ENCODE measurements at regions not wholly inside any gene's neighbourhood (a gene's known extent, or its start where the extent isn't known, plus 50 kb on each side); places are given as distances from the start of the nearest gene placed in this dataset.

DNA sequence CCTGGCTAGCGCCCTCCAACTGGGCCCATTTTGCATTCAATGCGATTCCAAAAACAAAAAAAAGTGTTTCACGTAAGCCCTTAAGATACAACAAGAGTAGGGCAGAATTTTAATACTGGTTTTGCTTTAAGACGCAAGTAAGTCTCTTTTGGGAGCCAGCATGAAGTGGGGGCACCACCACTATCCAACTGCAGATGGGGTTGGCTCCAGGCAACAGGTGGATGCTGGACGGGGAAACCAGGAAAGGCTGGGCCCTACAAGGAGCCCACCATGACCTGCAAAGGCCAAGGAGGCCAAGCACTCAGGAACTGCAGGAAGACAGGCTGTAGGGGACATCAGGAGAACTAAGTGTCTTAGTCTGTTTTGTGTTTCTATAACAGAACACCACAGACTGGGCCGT is 86.5 kb upstream of the INSIG1 start:
- DNase-seq: no peak
- Histone ChIP-seq H3K4me1 (peaks cover 0 to 10% (median 9%) of the 10 kb centered on the region in 4 donors), H3K27ac (no peak overlapping the region), H3K27me3 (peaks cover 6 to 36% (median 17%) of the 10 kb centered on the region in 3 donors), H3K36me3 (no peaks in the 10 kb centered on the region), H3K4me3 (no peak overlapping the region), H3K9me3 (no peaks in the 10 kb centered on the region)
- 87 to 95% methylated on average over 6 of the region's 6 CpGs for WGBS, 2 donors
- intact Hi-C loops (cut with DNase I): no loop called here
- no peak for TF ChIP-seq POLR2A (IDR thresholded peaks at IDR 0.05)

DNA sequence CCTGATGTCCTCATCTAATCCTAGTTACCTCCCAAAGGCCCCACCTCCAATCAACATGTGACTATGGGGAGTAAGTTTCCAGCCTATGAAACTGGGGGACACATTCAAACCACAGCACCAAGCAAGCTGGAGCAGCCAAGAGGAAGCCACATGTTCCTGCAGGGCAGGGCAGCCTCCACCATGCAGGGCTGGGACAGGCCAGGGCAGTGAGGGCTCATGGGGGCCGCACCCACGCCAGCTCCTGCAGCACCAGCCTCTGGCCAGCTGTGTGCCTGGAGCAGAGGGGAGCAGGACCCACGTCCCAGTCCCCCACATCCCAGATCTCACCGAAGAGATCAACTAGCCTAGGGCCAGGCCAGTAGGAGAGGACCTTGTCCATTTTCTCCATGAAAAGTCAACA is 85.9 kb upstream of the INSIG1 start:
- H3K9me3 ChIP-seq: no peaks in the 10 kb centered on the region
- H3K27ac ChIP-seq: no peak overlapping the region
- TF ChIP-seq POLR2A (IDR thresholded peaks at IDR 0.05) (no peak), POLR2AphosphoS5 (IDR thresholded peaks at IDR 0.05) (no peak), EP300 (IDR thresholded peaks at IDR 0.05) (no peak)
- TF ChIP-seq, protein P1, sequence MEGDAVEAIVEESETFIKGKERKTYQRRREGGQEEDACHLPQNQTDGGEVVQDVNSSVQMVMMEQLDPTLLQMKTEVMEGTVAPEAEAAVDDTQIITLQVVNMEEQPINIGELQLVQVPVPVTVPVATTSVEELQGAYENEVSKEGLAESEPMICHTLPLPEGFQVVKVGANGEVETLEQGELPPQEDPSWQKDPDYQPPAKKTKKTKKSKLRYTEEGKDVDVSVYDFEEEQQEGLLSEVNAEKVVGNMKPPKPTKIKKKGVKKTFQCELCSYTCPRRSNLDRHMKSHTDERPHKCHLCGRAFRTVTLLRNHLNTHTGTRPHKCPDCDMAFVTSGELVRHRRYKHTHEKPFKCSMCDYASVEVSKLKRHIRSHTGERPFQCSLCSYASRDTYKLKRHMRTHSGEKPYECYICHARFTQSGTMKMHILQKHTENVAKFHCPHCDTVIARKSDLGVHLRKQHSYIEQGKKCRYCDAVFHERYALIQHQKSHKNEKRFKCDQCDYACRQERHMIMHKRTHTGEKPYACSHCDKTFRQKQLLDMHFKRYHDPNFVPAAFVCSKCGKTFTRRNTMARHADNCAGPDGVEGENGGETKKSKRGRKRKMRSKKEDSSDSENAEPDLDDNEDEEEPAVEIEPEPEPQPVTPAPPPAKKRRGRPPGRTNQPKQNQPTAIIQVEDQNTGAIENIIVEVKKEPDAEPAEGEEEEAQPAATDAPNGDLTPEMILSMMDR (IDR thresholded peaks at IDR 0.05): no peak
- H3K27me3 ChIP-seq: peaks cover 6 to 41% (median 17%) of the 10 kb centered on the region in 3 donors
- 90 to 95% methylated on average over 4 of the region's 4 CpGs for WGBS, 2 donors
- DNase-seq: no peak
- intact Hi-C loops (cut with DNase I): no loop called here
- no peak overlapping the region for H3K4me3 ChIP-seq
- no peaks in the 10 kb centered on the region for H3K36me3 ChIP-seq
- H3K4me1 ChIP-seq: peaks cover 0 to 10% (median 9%) of the 10 kb centered on the region in 4 donors

DNA sequence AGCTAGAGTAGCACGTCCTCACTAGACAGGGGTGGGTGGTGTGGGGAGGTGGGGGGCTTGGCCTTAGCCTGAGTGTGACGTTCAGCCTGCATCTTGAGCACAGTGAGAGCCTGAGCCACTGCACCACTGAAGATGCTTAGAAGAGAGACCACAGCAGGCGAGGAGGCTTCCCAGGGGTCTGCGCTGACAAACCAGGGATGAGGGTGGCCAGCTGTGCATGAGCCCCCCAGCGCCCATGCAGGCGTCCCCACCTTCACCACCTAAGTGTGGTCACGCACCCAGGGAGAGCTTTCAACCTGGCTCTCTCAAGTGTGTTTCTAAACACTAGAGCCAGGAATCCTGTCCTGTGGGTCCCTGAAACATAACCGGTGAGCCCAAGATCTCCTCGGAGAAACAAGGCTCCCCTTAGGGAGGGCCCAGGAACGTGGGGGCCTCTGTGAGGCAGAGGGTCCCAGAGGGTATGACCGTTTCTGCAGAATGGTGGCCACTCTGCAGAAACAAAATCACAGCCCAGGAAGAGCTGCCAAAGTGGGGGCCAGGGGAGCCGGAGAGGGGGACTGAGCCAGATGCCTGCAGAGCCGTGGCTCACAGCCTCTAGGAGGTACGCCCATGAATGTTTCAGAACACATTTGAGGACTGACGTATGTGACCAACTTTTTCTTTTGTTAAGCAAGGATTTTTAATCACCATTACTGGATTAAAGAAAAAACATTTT is 85.2 kb upstream of the INSIG1 start:
- no peak for DNase-seq
- no peak overlapping the region for H3K27ac ChIP-seq
- peaks cover 6 to 48% (median 20%) of the 10 kb centered on the region in 3 donors for H3K27me3 ChIP-seq
- intact Hi-C loops (cut with DNase I): no loop called here
- H3K36me3 ChIP-seq: no peaks in the 10 kb centered on the region
- no peaks in the 10 kb centered on the region for H3K9me3 ChIP-seq
- WGBS, 2 donors: 82 to 87% methylated on average over 15 of the region's 15 CpGs
- H3K4me3 ChIP-seq: no peak overlapping the region
- H3K4me1 ChIP-seq: peaks cover 0 to 10% (median 9%) of the 10 kb centered on the region in 4 donors
- TF ChIP-seq POLR2A (IDR thresholded peaks at IDR 0.05): no peak
- TF ChIP-seq, protein P1 (IDR thresholded peaks at IDR 0.05): no peak
- no peak for TF ChIP-seq EP300 (IDR thresholded peaks at IDR 0.05)
- TF ChIP-seq POLR2AphosphoS5 (IDR thresholded peaks at IDR 0.05): no peak

DNA sequence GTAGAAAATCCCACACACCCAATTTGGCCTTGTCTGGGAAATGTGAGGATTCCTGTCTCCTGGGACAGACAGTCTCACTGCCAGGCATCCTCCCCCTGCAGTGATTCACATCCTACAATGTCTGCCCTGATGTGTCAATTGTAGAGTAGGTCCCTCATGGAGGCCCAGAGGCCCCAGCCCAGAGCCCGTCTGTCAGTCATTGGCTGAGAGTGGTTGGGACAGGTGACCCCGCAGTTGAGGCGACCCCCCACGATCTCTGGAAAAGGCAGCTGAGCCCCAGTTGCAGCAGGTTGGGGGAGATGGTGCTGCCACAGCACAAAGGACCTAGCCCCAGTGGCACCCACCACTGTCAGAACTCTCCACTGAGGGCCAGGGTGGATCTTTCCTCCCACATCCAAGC is 84.3 kb upstream of the INSIG1 start:
- H3K9me3 ChIP-seq: no peaks in the 10 kb centered on the region
- no peak overlapping the region for H3K4me3 ChIP-seq
- no peak overlapping the region for H3K27ac ChIP-seq
- peaks cover 6 to 55% (median 20%) of the 10 kb centered on the region in 3 donors for H3K27me3 ChIP-seq
- H3K4me1 ChIP-seq: peaks cover 0 to 10% (median 9%) of the 10 kb centered on the region in 4 donors
- WGBS, 2 donors: 89 to 95% methylated on average over 4 of the region's 4 CpGs
- DNase-seq: no peak
- H3K36me3 ChIP-seq: no peaks in the 10 kb centered on the region
- intact Hi-C loops (cut with DNase I): no loop called here
- TF ChIP-seq, protein P1 (IDR thresholded peaks at IDR 0.05): no peak
- TF ChIP-seq POLR2AphosphoS5 (IDR thresholded peaks at IDR 0.05) (no peak), POLR2A (IDR thresholded peaks at IDR 0.05) (no peak), EP300 (IDR thresholded peaks at IDR 0.05) (no peak)

DNA sequence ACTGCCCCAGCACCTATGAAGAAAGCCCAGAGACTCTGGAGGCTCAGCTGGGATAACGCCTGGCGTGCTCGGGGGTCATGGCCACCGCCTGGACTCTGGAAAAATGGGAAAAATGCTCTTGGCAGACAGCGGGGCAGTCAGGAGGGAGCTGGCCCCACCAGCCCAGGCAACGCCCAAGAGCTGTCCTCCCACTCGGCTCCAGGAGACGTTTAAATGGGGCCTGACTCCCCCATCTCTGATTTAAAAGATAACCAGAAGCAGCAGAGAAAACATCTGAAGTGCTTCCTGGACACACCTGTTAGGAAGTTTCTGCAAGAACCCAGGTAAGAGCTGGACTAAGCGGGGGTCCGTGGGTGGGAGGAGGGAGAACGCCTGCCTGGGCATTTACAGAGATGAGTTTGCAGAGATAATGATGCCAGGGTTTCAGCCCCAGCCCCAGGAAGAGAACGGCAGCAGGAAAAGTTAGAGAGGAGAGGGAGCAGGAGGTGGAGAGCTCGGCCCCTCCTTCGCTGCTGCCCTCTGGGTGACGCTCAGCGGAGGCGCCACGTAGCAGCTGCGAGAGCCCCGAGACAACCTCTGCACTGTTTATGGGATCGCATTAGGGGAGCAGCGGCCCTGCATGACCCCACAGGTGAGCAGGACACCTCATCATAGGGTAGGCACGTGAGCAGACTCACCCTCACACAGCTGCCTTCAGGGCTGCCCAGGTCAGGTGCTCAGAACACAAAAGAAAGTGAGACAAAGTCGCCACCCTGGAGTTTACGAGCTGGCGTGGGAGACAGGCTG is 83.5 kb upstream of the INSIG1 start:
- no peaks in the 10 kb centered on the region for H3K36me3 ChIP-seq
- TF ChIP-seq POLR2AphosphoS5 (IDR thresholded peaks at IDR 0.05): no peak
- TF ChIP-seq POLR2A (IDR thresholded peaks at IDR 0.05): no peak
- TF ChIP-seq, protein P1 (IDR thresholded peaks at IDR 0.05): no peak
- TF ChIP-seq EP300 (IDR thresholded peaks at IDR 0.05): no peak
- DNase-seq: no peak
- peaks cover 6 to 61% (median 20%) of the 10 kb centered on the region in 3 donors for H3K27me3 ChIP-seq
- intact Hi-C loops (cut with DNase I): no loop called here
- no peak overlapping the region for H3K27ac ChIP-seq
- peak overlapping the region in 3 of 4 donors; percentile 25 to 35 (median 29) for H3K4me3 ChIP-seq
- WGBS, 2 donors: 20 to 43% methylated on average over 26 of the region's 26 CpGs
- peaks cover 0 to 10% (median 9%) of the 10 kb centered on the region in 4 donors for H3K4me1 ChIP-seq
- H3K9me3 ChIP-seq: no peaks in the 10 kb centered on the region

All from sigmoid colon (tissue), 6 donors.